HEK293 (cell line): ENCODE measurements at regions not wholly inside any gene's neighbourhood (a gene's known extent, or its start where the extent isn't known, plus 50 kb on each side); places are given as distances from the start of the nearest gene placed in this dataset.

Experiments
- TRIM28 ChIP-seq: IDR thresholded peaks from 2 replicates; pipeline ENCODE4 v1.6.1; 2011; ENCODE audit warnings: low read length, control low read depth, borderline replicate concordance
- TF ChIP-seq, protein P1 (sequence below): fragments of 450-650 bp; formaldehyde crosslinking; IDR thresholded peaks from 2 replicates; pipeline ENCODE4 v1.5.1; 2016; ENCODE audit warnings: missing biosample characterization, missing genetic modification characterization

DNA sequence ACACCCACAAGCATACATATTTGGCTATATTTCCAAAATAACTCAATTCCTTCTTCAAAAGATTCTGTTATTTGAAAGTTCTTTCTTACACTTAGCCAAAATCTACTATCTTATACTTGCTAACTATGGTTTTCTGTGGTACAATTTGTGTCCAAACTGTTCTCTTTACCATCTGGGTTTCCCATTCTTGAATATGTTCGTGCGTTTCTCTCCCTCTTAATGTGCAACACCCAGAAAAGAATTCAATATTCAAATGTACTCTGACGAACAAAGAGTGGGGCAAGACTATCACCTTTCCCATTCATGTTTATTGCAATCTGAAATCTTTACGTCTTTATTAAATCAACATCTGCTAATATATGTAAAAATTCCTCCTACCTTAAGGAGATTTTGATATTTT is 912.7 kb downstream of the FAT4 start:
- TF ChIP-seq, protein P1, sequence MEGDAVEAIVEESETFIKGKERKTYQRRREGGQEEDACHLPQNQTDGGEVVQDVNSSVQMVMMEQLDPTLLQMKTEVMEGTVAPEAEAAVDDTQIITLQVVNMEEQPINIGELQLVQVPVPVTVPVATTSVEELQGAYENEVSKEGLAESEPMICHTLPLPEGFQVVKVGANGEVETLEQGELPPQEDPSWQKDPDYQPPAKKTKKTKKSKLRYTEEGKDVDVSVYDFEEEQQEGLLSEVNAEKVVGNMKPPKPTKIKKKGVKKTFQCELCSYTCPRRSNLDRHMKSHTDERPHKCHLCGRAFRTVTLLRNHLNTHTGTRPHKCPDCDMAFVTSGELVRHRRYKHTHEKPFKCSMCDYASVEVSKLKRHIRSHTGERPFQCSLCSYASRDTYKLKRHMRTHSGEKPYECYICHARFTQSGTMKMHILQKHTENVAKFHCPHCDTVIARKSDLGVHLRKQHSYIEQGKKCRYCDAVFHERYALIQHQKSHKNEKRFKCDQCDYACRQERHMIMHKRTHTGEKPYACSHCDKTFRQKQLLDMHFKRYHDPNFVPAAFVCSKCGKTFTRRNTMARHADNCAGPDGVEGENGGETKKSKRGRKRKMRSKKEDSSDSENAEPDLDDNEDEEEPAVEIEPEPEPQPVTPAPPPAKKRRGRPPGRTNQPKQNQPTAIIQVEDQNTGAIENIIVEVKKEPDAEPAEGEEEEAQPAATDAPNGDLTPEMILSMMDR (tag by site-specific recombination): no peak
- TF ChIP-seq TRIM28: no peak
